Uterus (tissue), 3 donors: ENCODE measurements at regions not wholly inside any gene's neighbourhood (a gene's known extent, or its start where the extent isn't known, plus 50 kb on each side); places are given as distances from the start of the nearest gene placed in this dataset.
A peak's percentile ranks its signal among the peaks of the same experiment; 100 is the strongest.

Experiments
- DNase-seq, 2 donors: peaks; one replicate each; pipeline ENCODE4 v3.0.0-alpha.2; 2019 to 2020
- H3K27ac ChIP-seq, 2 donors: fragments of 200-600 bp; sonication (generic); 1 replicate in 1 of 2; 2 replicates in 1 of 2; pipeline ENCODE4 v1.5.1; 2016 to 2018
- H3K27me3 ChIP-seq, 2 donors: fragments of 200-600 bp; sonication (generic); one replicate each; pipeline ENCODE4 v1.5.1; 2018 to 2019; ENCODE audit warnings: control low read depth in 1 of 2
- H3K36me3 ChIP-seq, 2 donors: fragments of 200-600 bp; sonication (generic); one replicate each; pipeline ENCODE4 v1.5.1; 2019; ENCODE audit warnings: control low read depth in 1 of 2
- H3K4me1 ChIP-seq, 2 donors: fragments of 200-600 bp; sonication (generic); one replicate each; pipeline ENCODE4 v1.5.1; 2018 to 2019; ENCODE audit warnings: control low read depth in 1 of 2
- H3K4me3 ChIP-seq, 2 donors: fragments of 200-600 bp; sonication (generic); 1 replicate in 1 of 2; 2 replicates in 1 of 2; pipeline ENCODE4 v1.5.1; 2018 to 2019; ENCODE audit warnings: mild to moderate bottlenecking in 1 of 2
- H3K9me3 ChIP-seq, 2 donors: fragments of 200-600 bp; sonication (generic); one replicate each; pipeline ENCODE4 v1.5.1; 2019; ENCODE audit warnings: control low read depth in 1 of 2
- CTCF ChIP-seq, 4 experiments: fragments of 200-600 bp in 2 of 4; fragments of 450-650 bp in 2 of 4; sonication (generic) in 2 of 4; IDR thresholded peaks; one replicate each; pipeline ENCODE4 v1.5.1; 2016 to 2019; ENCODE audit warnings: antibody characterized with exemption in 4 of 4, mild to moderate bottlenecking in 2 of 4, moderate library complexity in 1 of 4
- POLR2A ChIP-seq, 2 donors: fragments of 450-650 bp; IDR thresholded peaks; one replicate each; pipeline ENCODE4 v1.6.1; 2016; ENCODE audit warnings: antibody characterized with exemption in 2 of 2, mild to moderate bottlenecking in 1 of 2, moderate library complexity in 1 of 2
- intact Hi-C: fragments of 100-400 bp; cut with DNase I; formaldehyde crosslinking; loops from one replicate; pipeline ENCODE4 v1.15.1; 2023; ENCODE audit warnings: low total_unique reads
- donor health status: DM: yes; HTN: yes; CAD: no.

GRCh38 chr20:23266530-23267398 is 83.8 kb upstream of the NXT1 start:
- H3K4me3 ChIP-seq: no peak overlapping the region
- DNase-seq: no peak
- no peaks in the 10 kb centered on the region for H3K36me3 ChIP-seq
- no peaks in the 10 kb centered on the region for H3K27me3 ChIP-seq
- no peak overlapping the region for H3K27ac ChIP-seq
- intact Hi-C loops: no loop called here
- no peaks in the 10 kb centered on the region for H3K4me1 ChIP-seq
- TF ChIP-seq CTCF (IDR thresholded peaks at IDR 0.05) (no peak), POLR2A (IDR thresholded peaks at IDR 0.05) (no peak)
- no peaks in the 10 kb centered on the region for H3K9me3 ChIP-seq

GRCh38 chr20:23265226-23265625 is 85.4 kb upstream of the NXT1 start:
- Histone ChIP-seq H3K36me3 (no peaks in the 10 kb centered on the region), H3K27ac (no peak overlapping the region), H3K27me3 (no peaks in the 10 kb centered on the region), H3K4me3 (no peak overlapping the region), H3K4me1 (no peaks in the 10 kb centered on the region), H3K9me3 (no peaks in the 10 kb centered on the region)
- TF ChIP-seq POLR2A (IDR thresholded peaks at IDR 0.05) (no peak), CTCF (IDR thresholded peaks at IDR 0.05) (no peak)
- DNase-seq: no peak
- intact Hi-C loops: no loop called here

- TF ChIP-seq CTCF (IDR thresholded peaks at IDR 0.05): no peak
- no peak for TF ChIP-seq POLR2A (IDR thresholded peaks at IDR 0.05)
- H3K4me3 ChIP-seq: no peak overlapping the region
- DNase-seq: no peak
- H3K9me3 ChIP-seq: no peaks in the 10 kb centered on the region
- no peaks in the 10 kb centered on the region for H3K4me1 ChIP-seq
- intact Hi-C loops: no loop called here
- no peak overlapping the region for H3K27ac ChIP-seq
- H3K36me3 ChIP-seq: no peaks in the 10 kb centered on the region
- no peaks in the 10 kb centered on the region for H3K27me3 ChIP-seq
These were observed 86.0 kb upstream of the NXT1 start for GRCh38 chr20:23264545-23264944.

GRCh38 chr20:23260181-23260840 is 90.3 kb upstream of the NXT1 start:
- Histone ChIP-seq H3K4me3 (no peak overlapping the region), H3K27ac (no peak overlapping the region), H3K4me1 (no peaks in the 10 kb centered on the region), H3K27me3 (no peaks in the 10 kb centered on the region), H3K36me3 (no peaks in the 10 kb centered on the region), H3K9me3 (no peaks in the 10 kb centered on the region)
- intact Hi-C loops: no loop called here
- DNase-seq: no peak
- TF ChIP-seq CTCF (IDR thresholded peaks at IDR 0.05) (no peak), POLR2A (IDR thresholded peaks at IDR 0.05) (no peak)

- H3K27ac ChIP-seq: peak overlapping the region; percentile 54 to 58
- no peaks in the 10 kb centered on the region for H3K36me3 ChIP-seq
- DNase-seq: no peak
- no peaks in the 10 kb centered on the region for H3K27me3 ChIP-seq
- H3K4me3 ChIP-seq: no peak overlapping the region
- intact Hi-C loops: no loop called here
- no peaks in the 10 kb centered on the region for H3K4me1 ChIP-seq
- H3K9me3 ChIP-seq: no peaks in the 10 kb centered on the region
- TF ChIP-seq CTCF (IDR thresholded peaks at IDR 0.05) (no peak), POLR2A (IDR thresholded peaks at IDR 0.05) (no peak)
These were observed 91.9 kb upstream of the NXT1 start for GRCh38 chr20:23258747-23259121.
